NCI-H526 treated with DMSO at 0.1 percent for 48 hours (cell line): ENCODE measurements at regions not wholly inside any gene's neighbourhood (a gene's known extent, or its start where the extent isn't known, plus 50 kb on each side); places are given as distances from the start of the nearest gene placed in this dataset.
"Not testable (repeated sequence)": the region's sequence is repeated elsewhere in the genome, so short reads cannot be mapped to it uniquely, and the experiment has no call there.

ENCODE experiments used
- DNase-seq: peaks from one replicate; lab custom pipeline; 2025; lab: John Stamatoyannopoulos, UW

DNA sequence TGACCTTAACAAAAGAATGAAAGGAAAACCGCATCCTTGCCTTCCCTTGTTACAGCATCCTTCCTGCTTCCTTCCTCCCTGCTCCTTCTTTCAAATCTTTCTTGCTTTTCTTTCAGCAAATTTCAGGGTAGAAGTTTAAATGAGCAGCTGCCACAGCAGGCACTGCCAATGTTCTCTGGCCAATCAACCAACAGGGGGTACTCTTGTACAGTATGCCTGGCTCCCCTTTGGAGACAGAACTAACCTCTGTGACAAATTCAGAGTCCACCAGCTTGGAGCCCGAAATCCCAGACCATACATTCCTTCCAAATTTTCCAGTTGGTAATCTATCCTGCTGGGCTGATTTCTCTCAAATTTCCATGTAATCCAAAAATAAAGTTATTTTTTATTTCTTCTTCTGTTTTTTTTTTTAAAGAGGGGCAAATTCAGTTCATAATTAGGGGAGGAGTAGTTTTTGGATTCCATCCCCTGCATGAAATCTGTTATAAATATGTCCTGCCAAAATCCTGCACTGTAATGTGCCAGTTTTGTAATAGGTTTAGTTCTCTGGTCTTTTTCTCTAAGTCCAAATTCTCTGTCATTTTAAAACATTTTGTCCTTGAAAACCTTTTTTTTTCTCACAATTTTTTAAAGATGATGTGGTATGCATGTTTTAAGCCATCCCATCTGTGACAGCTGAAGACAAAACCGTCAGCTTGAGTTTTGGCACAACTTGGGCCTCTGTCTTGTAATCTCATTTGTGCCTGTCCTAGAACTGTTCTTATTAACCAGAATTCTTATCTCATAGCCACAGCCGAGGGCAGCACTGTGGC lies 610.0 kb upstream of the LMO3 start:
- no peak for DNase-seq

DNA sequence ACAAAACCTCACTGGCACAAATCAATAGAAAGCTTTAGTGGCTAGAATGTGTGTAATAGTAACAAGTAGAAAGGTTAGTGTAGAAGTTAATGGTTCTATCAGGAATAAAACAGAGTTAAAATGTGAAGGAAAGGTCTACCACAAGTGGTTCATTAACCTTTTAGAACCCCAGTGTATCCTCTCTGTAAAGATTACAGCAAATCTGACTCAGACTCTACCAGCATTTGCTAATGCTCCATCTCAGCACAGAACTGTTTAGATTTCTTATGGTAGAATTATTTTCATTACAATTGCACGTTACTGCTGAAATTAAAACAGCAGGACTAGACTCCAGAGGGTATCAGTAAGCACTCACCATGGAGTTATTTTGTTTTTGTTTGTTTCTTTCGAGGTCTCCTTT lies 609.0 kb upstream of the LMO3 start:
- DNase-seq = no peak

DNA sequence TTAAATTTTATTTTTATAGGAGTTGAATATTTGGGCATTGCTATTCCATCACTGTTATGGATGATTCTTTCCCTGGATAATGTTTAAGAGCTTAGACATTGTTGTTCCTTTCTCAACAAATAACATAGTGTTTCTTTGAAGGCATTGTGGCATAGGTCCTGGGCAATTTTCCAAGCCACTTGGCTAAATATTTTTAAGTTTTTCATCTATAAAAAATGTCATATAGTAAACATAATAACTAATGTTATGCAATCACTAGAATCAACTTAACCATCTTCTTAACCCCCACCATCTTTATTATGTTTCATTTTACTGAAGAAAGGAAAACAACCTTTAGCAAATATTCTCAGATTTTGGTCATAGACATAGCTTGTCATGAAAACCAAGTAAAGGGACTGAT lies 600.6 kb upstream of the LMO3 start:
- no peak for DNase-seq

DNA sequence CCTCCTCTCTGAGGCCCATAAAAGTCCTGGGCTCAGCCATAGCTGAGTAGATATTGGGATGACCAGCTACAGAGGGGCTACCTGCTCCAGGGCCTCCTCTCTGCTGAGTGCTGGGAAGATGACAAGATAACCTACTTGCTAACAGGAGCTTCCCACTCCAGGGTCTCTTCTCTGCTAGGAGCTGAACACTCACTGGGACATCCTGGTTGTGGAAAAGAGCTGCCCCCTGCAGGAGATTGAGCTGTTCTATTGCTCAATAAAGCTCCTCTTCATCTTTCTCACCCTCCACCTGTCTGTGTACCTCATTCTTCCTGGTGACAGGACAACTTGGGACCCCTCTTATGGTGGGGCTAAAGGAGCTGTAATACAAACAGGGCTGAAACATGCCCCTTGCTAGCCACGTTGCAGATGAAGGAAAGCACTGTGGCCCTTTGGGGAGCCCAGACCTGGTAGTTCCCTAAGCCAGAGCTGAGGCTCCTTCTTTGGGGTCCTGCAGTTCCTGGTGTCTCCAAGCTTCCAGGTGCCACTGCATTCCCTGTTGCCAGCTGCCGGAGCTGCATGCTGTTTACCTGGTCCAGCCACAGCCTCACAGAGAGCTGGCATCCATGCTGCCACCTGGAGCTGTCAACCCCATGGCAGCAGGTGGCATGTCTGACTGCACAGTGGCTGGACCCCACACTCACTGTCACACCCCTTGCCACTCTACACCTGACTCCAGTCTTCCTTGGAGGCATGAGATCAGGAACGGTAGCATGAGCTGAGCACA lies 598.5 kb upstream of the LMO3 start:
- DNase-seq = no peak

DNA sequence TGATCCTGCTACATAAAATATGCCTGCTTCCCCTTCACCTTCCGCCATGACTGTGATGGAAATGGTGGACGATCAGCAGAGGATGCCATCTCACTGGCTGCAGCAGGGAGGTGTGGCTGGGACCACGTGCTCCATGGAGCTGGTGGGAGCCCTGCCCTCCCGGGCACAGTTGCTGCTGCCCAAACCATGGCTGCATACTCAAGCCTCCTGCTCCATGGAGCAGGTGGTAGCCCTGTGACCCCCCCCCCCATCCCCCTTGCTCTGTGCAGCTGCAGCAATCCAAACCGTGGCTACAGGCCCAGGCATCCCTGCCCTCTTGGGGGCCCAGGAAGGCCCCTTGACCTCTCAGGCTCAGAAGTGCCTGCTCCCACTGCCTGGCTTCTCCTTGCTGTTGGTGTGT lies 597.5 kb upstream of the LMO3 start:
- no peak for DNase-seq

DNA sequence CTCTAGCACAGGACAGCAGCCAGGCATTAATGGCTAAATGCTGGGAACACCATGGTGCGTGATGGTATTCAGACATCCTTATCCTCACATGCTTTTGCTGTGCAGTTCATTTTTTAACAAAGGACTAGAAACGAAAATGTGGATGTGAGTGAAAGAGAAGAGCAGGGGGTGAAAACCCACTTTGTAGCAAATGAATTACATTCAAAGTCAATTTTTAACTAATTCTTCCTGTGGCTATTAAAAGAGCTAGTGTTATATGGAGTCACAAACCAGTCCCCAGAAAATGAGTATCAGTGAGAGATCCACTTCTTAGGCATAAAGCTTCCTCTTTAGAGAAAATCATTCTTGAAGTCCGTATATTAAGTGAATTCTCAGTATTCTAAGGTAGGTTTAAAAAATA lies 592.0 kb upstream of the LMO3 start:
- no peak for DNase-seq

DNA sequence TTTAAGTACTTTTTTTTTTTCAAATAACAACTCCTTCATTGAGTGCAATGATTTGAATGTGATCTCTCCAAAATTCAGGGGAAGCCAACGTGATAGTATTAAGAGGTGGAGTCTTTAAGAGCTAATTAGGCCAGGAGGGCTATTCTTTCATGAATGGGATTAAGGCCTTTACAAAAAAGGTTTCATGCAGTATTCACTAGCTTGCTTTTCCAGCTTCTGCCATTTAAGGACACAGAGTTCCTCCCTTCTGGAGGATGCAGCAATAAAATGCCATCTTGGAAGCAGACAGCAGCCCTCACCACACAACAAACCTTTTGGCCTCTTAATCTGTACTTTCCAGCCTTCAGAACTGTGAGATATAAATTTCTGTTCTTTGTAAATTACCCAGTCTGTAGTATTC lies 586.8 kb upstream of the LMO3 start:
- DNase-seq = no peak

DNA sequence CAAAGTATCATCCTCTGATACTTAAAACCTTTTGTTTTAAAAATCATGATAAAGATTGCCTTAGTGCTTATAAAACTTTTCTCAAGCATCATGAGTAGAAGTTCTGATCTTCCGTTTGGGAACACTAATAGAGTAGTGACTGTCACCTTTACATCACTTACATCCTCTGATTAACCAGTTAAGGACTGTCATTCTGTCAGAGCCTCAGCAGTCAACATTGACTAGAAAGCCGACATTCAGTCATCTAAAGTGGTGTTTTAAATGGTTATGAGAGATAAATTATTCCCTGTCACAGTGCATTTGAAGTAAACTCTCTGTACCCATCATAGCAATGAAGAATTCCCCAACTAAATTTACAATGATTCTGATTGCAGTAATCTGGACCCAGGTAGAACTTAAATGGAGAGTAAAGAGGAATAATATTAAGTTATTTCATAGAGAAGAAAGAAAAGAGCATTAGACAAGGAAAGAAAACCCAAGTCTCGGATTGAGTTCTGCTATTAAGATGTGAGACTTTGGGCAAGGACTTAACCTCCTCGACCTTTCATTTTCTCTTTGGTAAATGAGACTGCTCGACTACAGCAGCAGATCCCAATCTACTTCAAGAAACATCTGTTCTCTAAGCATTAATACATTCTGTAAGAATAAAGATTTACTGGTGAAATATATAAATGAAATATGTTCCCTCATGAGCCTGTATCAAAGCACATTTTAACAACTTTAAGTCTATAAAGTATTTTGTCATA lies 563.9 kb upstream of the LMO3 start:
- no peak for DNase-seq

DNA sequence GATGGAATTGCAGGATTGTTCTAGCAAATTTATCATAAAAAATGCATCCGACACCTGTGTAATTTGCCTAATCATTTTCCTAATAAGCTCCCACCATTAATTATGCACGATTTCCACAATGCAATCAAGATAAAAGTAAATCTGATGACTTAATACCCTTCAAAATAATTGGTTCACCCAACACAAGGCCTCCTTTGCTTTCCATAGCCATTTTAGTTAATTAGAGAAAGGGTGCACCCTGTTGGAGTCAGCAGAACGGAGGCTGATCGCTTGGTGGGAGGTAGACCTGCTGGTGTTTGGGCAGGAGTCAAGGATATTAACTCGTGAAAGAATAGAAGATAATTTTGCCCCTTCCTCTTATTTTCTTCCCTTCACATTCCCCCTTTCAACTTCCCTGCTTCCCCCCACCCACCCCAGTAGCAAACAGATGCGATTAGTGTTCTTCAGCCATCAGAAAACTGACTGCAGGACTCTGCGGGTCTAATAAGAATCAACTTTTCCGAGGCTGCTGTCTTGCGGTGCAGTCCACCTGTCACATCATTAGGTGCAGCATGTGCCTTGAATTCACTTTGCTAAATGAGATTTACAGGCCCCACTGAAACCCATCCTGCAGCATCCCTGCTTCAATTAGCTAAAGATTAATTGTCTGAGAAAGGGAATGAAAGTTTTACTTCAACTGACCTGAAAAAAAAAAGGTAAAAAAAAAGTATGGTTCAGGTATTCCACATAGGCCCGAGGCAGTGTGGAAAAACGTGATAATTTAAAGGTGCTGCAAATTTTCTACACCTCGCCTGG lies 553.7 kb upstream of the LMO3 start:
- no peak for DNase-seq

DNA sequence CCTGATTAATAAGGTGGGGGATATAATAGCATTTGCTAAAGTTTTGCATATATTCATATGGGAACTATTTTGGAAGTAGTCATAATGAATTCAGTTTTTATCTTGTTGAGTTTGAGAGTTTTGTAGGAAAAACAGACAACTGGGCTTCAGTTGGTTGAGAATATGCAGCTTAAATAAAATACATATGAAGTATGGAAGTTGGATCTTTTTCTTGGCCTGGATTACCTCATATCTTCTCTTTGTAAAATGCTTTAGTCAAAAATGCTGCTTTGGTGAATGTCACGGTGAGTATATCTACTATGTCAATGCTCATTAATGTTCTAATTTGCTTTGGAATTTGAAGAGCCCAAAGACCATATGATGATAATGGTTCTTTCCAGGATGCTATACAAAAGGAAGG lies 552.2 kb upstream of the LMO3 start:
- DNase-seq = no peak

DNA sequence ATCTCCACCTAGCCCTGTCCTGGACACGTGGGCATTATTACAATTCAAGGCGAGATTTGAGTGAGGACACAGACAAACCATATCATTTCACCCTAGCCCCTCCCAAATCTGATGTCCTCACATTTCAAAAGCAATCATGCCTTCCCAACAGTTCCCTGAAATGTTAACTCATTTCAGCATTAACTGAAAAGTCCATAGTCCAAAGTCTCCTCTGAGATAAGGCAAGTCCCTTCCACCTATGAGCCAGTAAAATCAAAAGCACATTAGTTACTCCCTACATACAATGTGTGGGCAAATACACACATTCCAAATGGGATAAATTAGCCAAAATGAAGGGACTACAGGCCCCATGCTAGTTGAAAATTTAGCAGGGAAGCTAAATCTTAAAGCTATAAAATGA lies 546.0 kb upstream of the LMO3 start:
- DNase-seq = no peak

DNA sequence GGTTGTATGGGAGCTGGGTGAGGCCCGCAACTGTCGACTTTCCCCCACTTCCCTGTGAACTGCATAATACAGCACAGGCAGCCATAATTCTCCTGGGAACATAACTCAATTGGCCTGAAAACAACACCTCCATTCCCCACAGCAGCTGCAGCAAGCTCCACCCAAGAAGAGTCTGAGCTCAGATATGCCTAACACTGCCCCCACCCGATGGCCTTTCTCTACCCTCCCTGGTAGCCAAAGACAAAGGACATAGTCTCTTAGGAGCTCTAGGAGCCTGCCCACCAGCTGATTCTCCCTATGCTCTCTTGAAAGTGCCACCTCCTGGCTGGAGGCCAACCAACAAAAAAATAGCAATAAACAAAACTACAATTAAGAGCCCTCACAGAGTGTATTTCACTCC lies 542.7 kb upstream of the LMO3 start:
- no peak for DNase-seq

DNA sequence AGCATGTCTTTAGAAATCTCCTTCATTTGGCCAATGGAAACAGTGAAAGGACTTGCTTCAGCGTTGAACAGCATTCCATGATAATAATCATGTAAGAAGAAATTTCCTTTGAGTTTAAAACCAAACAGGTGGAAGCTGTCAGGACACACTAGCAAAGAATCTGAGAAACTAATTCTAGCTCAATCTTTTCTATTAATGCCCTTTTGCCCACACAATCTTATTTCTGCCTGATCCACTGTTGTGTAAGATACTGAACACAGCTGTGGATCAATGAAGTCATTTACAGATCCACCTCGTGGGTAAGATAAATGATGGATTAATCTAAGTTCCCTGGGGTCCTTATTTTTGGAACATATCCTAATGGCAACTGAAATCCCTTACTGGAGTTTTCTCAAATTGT lies 536.9 kb upstream of the LMO3 start:
- no peak for DNase-seq

DNA sequence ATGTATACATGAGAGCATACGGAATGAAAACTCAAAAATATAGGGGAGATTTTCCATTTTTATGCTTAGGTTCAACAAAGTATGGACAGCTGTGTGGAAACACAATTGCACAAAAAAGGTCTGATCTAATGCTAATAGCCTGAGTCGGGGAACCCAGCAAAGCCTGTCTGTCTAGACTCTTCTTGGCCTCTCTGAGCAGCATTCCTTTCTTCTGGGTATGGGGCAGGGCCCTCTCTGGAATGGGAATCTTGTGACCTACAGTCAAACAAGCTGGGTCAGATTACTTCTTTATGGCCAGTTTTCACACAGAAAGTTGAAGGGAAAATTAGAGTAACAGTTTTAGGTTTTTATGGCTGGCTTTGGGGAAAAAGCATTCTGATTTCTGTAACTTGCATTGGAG lies 534.0 kb upstream of the LMO3 start:
- no peak for DNase-seq

DNA sequence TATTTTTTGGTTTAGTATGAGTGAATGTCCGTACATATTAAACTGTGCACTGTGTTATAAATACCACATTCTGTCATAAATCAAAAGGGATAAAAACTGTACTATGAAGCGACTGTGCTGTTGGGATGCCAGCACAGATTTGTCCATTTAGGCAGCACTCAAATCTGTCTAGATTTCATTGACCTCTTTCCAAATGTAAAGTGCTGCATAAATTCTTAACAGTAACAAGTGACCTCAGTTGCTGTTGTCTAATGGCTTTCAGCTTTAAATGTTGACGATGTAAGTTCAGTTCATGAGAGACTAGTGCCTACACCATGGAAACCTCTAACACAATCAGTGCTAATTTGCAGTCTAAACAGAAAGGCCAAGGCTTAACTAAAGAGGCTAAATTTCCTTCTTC lies 531.4 kb upstream of the LMO3 start:
- DNase-seq = no peak

DNA sequence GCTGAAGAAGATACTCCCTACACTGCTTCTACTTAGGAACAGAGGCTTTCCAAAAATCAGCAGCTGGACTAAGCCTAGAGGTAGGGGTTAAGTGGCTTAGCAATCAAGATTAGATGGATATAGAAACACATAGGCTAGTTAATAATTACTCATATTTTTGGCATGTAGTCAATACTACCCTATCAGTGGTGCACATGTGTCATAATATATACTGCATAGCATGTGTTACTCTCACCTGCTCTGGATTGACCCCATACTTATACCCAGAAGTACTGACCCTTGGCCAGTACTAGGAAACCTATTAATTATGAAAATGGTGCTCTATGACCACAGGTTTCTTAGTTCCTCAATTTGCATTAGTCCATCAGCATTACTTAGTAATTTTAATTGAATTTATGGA lies 528.4 kb upstream of the LMO3 start:
- no peak for DNase-seq

DNA sequence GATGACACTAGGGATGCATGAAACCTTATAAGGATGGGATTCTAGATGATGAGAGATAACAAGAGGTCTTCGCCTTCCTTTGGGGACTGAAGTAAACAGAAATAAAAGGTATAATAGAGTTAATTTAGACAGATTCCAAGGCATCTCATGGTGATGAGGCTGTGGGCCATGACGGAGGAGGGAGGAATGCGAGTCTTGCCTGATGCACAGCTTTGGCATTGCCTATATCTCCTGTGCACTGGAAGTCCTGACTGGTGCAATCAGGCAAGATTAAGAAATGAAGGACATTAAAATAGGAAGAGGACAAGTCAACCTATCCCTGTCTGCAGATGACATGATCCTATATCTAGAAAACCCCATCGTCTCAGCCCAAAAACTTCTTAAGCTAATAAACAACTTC lies 526.4 kb upstream of the LMO3 start:
- no peak for DNase-seq

DNA sequence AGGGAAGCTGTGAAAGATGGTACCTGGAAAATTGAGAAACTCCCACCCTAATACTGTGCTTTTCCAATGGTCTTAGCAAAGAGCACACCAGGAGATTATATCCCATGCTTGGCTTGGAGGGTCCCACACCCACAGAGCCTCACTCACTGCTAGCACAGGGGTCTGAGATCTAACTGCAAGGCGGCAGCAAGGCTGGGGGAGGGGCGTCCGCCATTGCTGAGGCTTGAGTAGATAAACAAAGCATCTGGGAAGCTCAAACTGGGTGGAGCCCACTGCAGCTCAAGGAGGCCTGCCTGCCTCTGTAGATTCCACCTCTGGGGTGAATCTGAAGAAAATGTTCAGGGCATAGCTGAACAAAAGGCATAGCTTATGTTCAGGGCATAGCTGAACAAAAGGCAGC lies 510.6 kb upstream of the LMO3 start:
- DNase-seq = not testable (repeated sequence)

DNA sequence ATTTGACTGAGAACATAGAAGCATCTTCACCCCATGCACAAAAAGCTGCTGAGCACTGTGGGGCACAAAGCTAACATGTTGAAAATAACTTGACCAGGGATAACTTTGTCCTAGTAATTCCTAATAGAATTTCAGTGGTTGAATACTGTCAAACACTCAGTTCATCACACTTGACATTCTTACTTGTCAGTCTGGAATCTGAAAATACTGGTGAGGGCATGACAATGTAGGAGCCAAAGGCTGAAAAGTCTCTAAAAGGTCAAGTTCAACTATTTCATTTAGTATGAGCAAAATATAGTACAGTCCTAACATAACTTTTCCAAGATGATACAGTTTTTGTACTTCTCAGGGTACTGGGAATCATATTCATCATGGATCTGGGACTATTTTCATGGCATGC lies 504.4 kb upstream of the LMO3 start:
- no peak for DNase-seq

DNA sequence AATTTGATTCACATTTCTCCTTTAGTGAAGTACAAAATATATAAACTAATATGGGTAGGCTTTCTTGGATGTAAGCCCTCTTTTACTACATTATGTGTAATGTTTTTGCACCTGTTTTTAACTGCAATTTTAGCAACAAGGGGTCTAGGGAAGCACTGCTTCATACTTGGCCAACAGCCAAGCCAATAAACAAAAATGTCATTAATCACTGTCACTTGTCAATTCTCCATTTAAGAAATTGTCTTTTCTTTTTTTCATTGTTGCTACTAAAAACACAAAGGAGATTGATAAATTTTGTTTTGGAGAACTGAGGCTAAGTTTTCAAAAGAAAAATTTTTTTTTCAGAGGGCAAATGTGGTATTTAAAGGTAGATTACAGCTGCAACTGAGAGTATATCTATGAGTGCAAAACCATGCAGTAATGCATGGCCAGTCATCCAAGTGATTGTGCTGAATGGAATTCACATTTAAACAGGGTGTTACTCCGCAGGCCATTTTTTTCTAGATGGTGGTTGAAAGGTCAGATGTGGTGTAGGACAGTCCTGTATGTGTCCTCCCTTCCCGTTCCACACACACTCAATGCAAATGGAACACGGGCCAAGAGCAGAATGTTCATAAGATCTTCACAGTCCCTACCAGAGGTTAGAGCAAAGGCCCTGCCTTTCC lies 503.0 kb upstream of the LMO3 start:
- DNase-seq = no peak

DNA sequence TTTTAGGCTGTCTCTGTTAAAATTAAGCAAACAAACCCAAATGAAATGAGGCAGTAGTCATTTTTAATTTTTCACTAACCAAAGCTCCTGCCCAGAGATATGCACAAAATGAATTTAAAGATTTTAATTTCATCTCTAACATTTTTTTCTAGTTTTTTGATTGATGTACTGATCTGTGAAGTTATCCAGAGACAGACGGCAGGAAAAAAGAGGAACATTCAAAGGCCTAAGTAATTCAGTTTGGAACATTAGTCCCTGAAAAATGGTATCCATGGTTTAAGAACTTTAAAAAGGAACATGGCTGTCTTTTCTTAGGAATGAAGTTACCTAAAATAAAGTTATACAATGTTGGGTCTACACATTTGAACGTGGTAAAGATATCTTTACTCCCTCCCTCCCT lies 498.8 kb upstream of the LMO3 start:
- no peak for DNase-seq

DNA sequence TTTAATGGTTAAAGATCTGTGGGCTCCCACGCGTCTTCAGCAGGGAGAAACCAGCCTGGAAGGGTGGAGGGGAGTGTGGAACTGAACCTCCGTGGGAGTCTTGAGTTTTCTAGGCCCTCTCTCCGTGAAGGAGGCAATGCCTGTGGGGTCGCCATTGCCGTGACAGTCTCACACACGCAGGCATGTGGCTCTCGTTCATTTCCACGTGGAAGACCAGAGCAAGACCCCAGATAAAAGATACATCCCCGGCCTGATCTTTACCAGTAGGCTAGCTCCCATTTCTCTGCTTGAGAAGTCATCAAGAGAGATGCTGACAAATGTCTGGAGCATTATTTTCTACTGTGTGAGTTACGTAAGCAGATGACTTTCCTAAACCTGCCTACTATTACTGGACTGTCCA lies 491.7 kb upstream of the LMO3 start:
- no peak for DNase-seq
